ENCODE measurements at regions not wholly inside any gene's neighbourhood (a gene's known extent, or its start where the extent isn't known, plus 50 kb on each side); places are given as distances from the start of the nearest gene placed in this dataset.

DNA sequence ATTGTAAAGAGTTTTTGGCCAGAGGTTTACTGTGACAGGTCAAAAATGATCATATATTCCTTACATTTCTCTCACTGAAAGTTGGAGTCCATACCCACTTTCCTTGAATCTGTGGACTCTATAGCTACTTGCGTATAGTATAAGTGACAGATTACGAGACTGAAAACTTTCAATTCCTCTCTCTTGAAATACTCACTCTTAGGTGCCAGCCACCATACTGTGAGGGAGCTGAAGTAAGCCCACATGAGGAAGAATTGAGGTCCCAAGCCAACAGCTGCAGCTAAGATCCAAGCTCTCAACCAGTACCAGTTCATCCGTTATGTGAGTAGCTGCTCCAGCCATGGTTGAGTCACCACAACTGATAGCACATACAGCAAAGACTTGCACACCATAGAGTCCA is 128.1 kb upstream of the FAM174A start:
- no peak overlapping the region for H3K9ac ChIP-seq (ENCODE audit: low read length)
- H3K4me2 ChIP-seq (ENCODE audit: low read depth, low read length): no peak overlapping the region
- H3K27me3 ChIP-seq (replicated peaks; ENCODE audit: insufficient read depth, low read length): no peaks in the 10 kb centered on the region
- no peaks in the 10 kb centered on the region for H3K79me2 ChIP-seq (ENCODE audit: low read length)
- no peaks in the 10 kb centered on the region for H4K20me1 ChIP-seq (ENCODE audit: insufficient read depth, low read length)
- no peaks in the 10 kb centered on the region for H3K9me3 ChIP-seq (replicated peaks; ENCODE audit: insufficient read depth, low read length)
- no peak overlapping the region for H3K4me3 ChIP-seq (ENCODE audit: low read length)
- H3K27ac ChIP-seq (ENCODE audit: low read length): no peak overlapping the region
- H3K4me1 ChIP-seq (ENCODE audit: low read length): no peaks in the 10 kb centered on the region
- no peaks in the 10 kb centered on the region for H3F3A ChIP-seq (ENCODE audit: insufficient read depth, low read length)
- no peaks in the 10 kb centered on the region for H3K9me2 ChIP-seq (replicated peaks; ENCODE audit: insufficient read depth, low read length)
- DNase-seq: no peak
- TF ChIP-seq, protein P1, sequence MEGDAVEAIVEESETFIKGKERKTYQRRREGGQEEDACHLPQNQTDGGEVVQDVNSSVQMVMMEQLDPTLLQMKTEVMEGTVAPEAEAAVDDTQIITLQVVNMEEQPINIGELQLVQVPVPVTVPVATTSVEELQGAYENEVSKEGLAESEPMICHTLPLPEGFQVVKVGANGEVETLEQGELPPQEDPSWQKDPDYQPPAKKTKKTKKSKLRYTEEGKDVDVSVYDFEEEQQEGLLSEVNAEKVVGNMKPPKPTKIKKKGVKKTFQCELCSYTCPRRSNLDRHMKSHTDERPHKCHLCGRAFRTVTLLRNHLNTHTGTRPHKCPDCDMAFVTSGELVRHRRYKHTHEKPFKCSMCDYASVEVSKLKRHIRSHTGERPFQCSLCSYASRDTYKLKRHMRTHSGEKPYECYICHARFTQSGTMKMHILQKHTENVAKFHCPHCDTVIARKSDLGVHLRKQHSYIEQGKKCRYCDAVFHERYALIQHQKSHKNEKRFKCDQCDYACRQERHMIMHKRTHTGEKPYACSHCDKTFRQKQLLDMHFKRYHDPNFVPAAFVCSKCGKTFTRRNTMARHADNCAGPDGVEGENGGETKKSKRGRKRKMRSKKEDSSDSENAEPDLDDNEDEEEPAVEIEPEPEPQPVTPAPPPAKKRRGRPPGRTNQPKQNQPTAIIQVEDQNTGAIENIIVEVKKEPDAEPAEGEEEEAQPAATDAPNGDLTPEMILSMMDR (IDR thresholded peaks at IDR 0.05; ENCODE audit: low read length): no peak
- no peak for TF ChIP-seq EZH2 (optimal IDR thresholded peaks at IDR 0.05; ENCODE audit: low read depth, low read length)
- no peak for TF ChIP-seq EZH2phosphoT487 (IDR thresholded peaks at IDR 0.05; ENCODE audit: low read length)
- H3K36me3 ChIP-seq (replicated peaks; ENCODE audit: insufficient read depth, low read length): no peaks in the 10 kb centered on the region
- H2AFZ ChIP-seq (ENCODE audit: low read length): no peak overlapping the region

DNA sequence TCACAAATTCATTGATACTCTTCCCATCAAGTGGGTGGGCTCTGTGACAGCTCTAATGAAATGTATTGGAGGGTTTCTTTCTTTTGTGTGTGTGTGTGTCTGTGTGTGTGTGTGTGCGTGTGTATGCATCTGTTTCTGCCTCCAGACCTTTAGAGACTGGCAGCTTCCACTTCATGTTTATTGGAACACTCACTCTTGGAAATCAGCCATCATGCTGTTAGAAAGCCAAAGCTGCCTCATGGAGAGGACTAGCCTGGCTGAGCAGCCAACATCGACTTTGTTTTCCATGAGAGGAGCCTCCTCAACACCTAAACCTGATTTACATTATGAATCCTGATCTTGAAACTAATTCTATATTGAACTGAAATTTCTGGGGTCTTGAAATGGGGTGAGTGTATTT is 128.5 kb upstream of the FAM174A start:
- H3K9me3 ChIP-seq (replicated peaks; ENCODE audit: insufficient read depth, low read length): no peaks in the 10 kb centered on the region
- no peak overlapping the region for H3K4me2 ChIP-seq (ENCODE audit: low read depth, low read length)
- H3K27me3 ChIP-seq (replicated peaks; ENCODE audit: insufficient read depth, low read length): no peaks in the 10 kb centered on the region
- no peak for TF ChIP-seq EZH2 (optimal IDR thresholded peaks at IDR 0.05; ENCODE audit: low read depth, low read length)
- TF ChIP-seq, protein P1 (IDR thresholded peaks at IDR 0.05; ENCODE audit: low read length): no peak
- no peak for TF ChIP-seq EZH2phosphoT487 (IDR thresholded peaks at IDR 0.05; ENCODE audit: low read length)
- H3K4me3 ChIP-seq (ENCODE audit: low read length): no peak overlapping the region
- H3K4me1 ChIP-seq (ENCODE audit: low read length): no peaks in the 10 kb centered on the region
- H4K20me1 ChIP-seq (ENCODE audit: insufficient read depth, low read length): no peaks in the 10 kb centered on the region
- no peaks in the 10 kb centered on the region for H3K79me2 ChIP-seq (ENCODE audit: low read length)
- H3K9me2 ChIP-seq (replicated peaks; ENCODE audit: insufficient read depth, low read length): no peaks in the 10 kb centered on the region
- no peak for DNase-seq
- H2AFZ ChIP-seq (ENCODE audit: low read length): no peak overlapping the region
- H3F3A ChIP-seq (ENCODE audit: insufficient read depth, low read length): no peaks in the 10 kb centered on the region
- no peak overlapping the region for H3K9ac ChIP-seq (ENCODE audit: low read length)
- no peak overlapping the region for H3K27ac ChIP-seq (ENCODE audit: low read length)
- no peaks in the 10 kb centered on the region for H3K36me3 ChIP-seq (replicated peaks; ENCODE audit: insufficient read depth, low read length)

DNA sequence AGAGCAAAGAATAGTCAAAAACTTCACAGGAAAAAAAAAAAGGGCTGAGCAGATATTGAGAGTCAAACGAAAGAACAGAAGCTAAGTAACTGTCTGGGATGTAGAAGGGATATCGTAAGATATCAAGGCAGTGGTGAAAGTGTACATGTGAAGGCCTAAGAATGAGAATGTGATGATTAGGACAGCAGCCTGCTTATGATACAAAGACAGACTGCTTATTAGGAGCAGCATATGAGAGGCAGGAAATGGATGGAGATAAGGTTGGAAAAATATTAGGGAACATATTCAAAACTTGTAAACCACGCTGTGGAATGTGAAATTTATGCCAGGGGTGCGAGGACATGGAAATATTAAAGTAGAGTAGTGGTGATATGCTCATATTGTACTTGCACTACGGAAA is 133.1 kb upstream of the FAM174A start:
- H3F3A ChIP-seq (ENCODE audit: insufficient read depth, low read length): no peaks in the 10 kb centered on the region
- no peak overlapping the region for H3K9ac ChIP-seq (ENCODE audit: low read length)
- H3K27ac ChIP-seq (ENCODE audit: low read length): no peak overlapping the region
- no peaks in the 10 kb centered on the region for H3K36me3 ChIP-seq (replicated peaks; ENCODE audit: insufficient read depth, low read length)
- no peak for DNase-seq
- no peaks in the 10 kb centered on the region for H3K79me2 ChIP-seq (ENCODE audit: low read length)
- no peaks in the 10 kb centered on the region for H3K9me2 ChIP-seq (replicated peaks; ENCODE audit: insufficient read depth, low read length)
- no peaks in the 10 kb centered on the region for H3K4me1 ChIP-seq (ENCODE audit: low read length)
- no peak overlapping the region for H3K4me3 ChIP-seq (ENCODE audit: low read length)
- no peaks in the 10 kb centered on the region for H4K20me1 ChIP-seq (ENCODE audit: insufficient read depth, low read length)
- H3K27me3 ChIP-seq (replicated peaks; ENCODE audit: insufficient read depth, low read length): no peaks in the 10 kb centered on the region
- no peaks in the 10 kb centered on the region for H3K9me3 ChIP-seq (replicated peaks; ENCODE audit: insufficient read depth, low read length)
- TF ChIP-seq, protein P1 (IDR thresholded peaks at IDR 0.05; ENCODE audit: low read length): no peak
- TF ChIP-seq EZH2phosphoT487 (IDR thresholded peaks at IDR 0.05; ENCODE audit: low read length) (no peak), EZH2 (optimal IDR thresholded peaks at IDR 0.05; ENCODE audit: low read depth, low read length) (no peak)
- no peak overlapping the region for H2AFZ ChIP-seq (ENCODE audit: low read length)
- H3K4me2 ChIP-seq (ENCODE audit: low read depth, low read length): no peak overlapping the region

Data from MM.1S (cell line).